ENCODE measurements at regions not wholly inside any gene's neighbourhood (a gene's known extent, or its start where the extent isn't known, plus 50 kb on each side); places are given as distances from the start of the nearest gene placed in this dataset.
"Not testable (repeated sequence)": the region's sequence is repeated elsewhere in the genome, so short reads cannot be mapped to it uniquely, and the experiment has no call there.

DNA sequence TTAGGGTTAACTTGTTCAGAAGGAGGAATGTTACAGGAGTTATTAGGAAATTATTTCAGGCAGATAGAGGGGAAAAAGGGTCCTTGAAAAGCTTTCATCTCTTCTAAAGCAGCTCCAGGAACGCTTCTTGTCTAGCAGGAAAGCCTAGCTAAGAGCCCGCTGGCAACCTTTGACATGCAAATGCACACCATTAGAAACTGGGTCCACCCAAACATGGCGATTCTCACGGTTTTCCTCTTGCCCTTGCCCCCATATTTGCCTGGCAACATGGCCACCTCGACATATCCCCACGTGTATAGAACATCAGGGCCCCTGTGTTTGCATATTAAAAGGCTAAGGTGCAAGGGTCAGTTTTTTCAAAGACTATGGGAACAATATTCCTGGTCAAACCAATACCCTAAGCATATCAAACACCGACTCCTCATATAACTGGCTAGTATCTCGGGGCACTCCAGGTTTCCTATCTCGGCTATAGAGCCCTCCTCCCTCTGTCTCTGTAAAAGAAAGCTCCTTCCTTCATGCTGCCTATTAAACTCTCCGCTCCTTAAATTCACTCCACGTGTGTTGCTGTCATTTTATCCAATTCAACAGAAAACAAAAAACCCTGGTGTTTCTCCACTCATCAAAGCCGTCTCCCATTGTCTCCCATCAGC, 268.9 kb upstream of the HSFY2 start:
- DNase-seq: no peak

GRCh38 chrY:19026631-19027030, 253.1 kb upstream of the HSFY2 start:
- no peak for DNase-seq

DNA sequence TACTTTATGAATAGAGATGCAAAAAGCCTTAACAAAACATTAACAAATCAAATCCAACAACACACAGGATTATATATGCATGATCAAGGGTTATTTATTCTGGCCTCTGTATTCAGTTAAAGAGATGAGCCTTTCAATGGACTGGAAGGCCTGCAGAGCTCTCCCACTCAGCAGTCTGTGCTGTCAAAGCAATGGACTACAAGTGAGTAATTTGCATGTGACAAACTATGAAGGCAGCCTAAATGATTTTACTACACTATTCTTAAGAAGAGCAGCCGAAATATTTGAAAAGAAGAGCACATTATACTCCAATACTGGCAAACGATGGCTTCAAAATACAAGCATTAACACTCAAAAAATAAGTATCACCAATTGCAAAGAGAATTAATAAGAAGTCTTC, 250.4 kb upstream of the HSFY2 start:
- DNase-seq: no peak

- DNase-seq: no peak
Observed at GRCh38 chrY:19020193-19020592, 246.7 kb upstream of the HSFY2 start.

- no peak for DNase-seq
Observed at GRCh38 chrY:19016990-19017389, 243.5 kb upstream of the HSFY2 start.

DNA sequence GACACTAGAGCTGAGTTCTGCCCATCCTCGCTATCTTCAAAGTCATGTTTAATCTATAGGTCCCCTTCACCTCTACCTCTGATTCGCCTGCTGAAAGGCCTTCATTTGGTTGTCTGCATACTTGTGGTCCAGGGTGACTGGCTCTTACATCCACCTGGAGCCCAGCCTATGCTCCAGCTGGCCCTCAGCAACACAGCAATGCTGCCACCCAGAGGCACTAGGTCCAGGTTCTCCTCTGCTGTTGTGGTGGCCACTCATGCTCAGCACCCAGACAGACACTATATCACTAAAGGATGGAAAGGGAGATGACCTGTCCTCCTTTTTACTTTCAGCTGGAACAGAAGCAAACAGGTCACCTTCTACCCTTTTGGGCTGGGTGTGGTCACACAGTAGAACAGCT, 242.3 kb upstream of the HSFY2 start:
- no peak for DNase-seq

- DNase-seq: no peak
Observed at GRCh38 chrY:19015213-19015612, 241.7 kb upstream of the HSFY2 start.

DNA sequence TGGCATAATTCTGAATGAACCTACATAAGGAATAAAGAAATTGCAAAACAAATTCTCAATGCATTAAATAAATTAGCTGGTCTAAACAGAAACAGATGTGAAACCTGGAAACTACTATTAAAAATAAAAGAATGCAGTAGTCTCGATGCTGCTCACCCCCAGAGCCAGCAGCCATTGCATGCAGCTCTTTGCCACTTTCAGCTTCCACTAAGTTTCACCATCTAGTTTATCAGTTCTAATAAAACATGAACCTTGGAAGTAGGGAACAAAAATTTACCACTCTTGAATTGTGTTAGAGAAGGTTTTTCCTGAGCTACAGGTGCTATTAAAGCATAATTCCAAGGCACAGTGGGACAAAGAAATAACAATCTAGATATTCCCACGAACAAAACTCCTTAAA, 239.4 kb upstream of the HSFY2 start:
- no peak for DNase-seq

DNA sequence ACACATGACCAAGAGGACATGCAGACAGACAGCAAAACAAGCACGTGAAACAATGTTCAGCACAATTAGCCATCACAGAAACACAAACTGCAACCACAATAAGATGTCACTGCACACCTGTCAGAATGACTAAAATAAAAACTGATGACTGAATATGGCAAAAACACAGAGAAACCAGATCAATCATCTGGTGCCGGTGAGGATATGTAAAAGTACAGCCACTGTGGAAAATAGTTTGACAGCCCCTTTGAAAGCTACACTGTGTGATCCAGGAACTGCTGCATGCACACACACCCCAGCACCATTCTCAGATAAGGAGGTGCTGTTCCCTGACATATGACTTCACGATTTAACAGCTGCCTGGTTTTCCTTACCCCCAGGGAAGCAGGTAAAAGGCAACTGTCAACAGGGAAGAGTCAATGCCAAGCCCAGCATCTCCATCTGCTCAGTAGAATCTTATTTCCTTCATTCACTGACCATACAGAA, 238.1 kb upstream of the HSFY2 start:
- no peak for DNase-seq

DNA sequence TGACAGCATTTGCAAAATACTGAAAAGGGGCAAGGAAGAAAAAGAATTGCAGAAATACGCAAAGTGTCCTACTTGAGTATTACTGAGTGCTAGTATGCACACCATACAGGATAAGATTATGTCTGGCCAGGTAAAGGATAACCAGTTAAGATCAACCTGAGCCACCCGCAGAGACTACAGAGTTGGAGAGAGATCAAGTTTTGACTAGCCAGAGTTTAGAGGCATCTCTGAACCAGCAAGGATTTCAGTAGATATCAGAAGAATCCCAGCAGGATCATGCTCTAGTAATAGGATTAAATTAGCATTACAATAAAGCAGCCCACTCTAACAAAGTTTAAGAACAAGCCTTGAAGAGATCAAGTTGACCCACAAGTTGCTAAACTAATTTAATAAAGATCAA, 232.7 kb upstream of the HSFY2 start:
- DNase-seq: no peak

DNA sequence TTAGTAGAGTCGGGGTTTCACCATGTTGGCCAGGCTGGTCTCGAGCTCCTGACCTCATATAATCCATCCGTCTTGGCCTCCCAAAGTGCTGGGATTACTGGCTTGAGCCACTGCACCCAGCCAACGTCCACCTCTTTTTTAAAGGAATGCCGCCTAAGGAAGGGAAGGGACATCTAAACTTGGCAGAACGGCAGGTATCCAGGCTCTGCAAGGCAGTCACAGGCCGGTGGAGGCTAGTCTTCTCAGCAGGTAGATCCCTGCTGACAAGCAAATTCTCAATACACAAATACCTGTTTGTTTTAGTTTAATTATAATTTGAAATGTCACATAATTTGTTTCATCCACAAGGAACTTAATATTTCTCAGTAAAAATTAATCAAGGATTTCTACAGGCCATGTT, 232.0 kb upstream of the HSFY2 start:
- DNase-seq: no peak

DNA sequence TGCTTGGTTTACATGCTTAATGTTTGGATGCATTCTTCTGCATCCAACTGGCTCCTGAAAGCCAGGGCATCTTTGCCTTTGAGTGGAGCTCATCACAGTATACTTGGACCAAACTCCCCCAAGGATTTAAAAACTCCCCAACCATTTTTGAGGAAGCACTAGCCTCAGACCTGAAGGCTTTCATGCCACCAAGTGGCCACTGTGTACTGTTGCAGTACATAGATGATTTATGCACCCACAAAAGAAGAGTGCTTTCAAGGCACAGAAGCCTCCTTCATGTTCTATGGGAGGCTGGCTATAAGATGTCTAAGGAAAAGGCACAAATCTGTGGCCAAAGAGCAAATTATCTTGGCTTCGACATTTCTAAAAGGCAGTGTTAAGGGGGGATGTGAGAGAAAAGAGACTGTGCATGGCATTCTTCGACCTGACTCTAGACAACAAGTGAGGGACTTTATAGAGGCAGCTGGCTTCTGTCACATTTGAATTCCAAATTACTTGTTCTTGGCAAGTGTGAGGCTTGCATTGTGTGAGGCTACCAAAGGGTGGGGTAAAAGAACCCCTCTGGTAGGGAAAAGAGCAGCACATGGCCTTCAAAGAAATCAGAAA, 224.2 kb upstream of the HSFY2 start:
- DNase-seq: no peak

DNA sequence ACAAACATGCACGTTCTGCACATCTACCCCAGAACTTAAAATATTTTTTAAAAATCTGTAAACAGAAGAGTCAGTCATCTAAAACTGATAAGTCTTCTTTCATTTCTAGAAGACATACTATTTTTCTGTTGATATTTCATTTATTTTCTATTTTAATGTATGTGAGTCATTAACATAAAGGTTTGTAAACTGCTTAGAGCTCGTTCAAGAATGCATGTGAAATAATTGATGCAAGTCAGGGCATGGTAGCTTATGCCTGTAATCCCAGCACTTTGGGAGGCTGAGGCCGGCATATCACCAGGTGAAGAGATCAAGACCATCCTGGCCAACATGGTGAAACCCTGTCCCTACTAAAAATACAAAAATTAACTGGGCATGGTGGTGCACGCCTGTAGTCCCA, 219.9 kb upstream of the HSFY2 start:
- DNase-seq: no peak

DNA sequence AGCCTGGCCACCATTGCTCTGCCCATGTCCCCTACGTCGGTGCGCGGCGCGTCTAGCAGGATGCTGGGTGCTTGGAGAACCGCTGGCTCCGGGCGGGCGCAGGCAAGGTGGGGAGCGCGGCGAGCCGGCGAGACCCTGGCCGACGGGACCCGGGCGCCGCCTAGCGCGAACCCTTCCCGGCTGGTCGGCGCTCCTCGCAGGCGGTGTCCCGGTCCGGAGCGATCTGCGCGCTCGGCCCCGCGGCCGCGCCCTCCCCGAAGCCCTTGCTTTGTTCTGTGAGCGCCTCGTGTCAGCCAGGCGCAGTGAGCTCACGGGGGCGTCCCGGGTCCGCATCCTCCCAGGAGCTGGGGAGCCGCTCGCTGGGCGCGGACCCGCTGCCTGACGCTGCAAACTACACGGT, 219.1 kb upstream of the HSFY2 start:
- DNase-seq: not testable (repeated sequence)

DNA sequence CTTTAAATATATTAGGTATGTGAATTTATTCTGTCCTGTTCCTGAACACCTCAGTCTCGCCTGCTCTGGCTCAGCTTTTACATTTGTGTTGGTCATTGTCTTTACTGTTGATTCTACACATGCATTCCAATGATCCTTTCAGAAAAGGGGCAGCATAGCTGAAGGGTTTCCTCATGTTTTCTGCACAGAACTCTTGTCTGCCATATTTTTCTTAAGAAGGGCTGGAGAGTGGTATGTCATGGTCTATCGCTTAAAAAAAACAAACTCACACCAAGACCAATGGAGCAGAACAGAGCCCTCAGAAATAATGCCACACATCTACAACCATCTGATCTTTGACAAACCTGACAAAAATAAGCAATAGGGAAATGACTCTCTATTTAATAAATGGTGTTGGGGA, 215.8 kb upstream of the HSFY2 start:
- no peak for DNase-seq

GRCh38 chrY:18966001-18966400, 192.5 kb upstream of the HSFY2 start:
- DNase-seq: no peak

GRCh38 chrY:18958846-18959245, 185.3 kb upstream of the HSFY2 start:
- no peak for DNase-seq

- no peak for DNase-seq
Observed at GRCh38 chrY:18951657-18952435, 178.3 kb upstream of the HSFY2 start.

DNA sequence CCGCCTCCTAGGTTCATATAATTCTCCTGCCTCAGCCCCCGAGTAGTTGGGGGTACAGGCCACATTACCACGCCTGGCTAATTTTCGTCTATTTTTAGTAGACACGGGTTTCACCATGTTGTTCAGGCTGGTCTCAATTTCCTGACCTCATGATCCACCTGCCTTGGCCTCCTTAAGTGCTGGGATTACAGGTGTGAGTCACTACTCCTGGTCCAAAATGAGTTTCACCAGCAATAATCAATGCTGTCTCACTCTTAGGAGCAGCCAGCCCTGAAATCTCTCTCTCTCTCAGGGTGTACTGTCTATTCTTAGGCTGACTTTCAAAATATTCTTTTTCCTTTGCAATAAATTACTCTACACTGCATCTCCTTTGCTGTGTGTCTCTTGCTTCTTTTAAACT, 177.5 kb upstream of the HSFY2 start:
- no peak for DNase-seq

GRCh38 chrY:18936831-18937230, 163.3 kb upstream of the HSFY2 start:
- no peak for DNase-seq

- no peak for DNase-seq
Observed at GRCh38 chrY:18919256-18919655, 145.7 kb upstream of the HSFY2 start.

DNA sequence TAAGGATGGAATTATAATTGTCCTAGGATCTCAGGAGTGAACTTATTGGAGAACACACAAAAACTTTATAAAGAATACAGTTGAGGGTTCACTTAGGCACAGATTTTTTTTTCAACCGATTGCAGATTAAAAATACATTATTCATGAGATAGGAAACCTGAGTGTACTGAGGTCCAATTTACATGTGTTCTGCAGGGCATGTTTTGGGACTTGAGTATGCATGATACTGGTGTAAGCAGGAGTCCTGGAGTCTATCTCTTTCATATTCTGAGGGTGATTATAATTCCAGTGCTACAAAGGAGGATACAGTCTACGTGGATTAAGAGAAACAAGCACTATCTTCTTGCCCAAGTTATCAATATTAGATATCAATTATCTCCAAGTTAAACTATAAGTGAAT, 139.3 kb upstream of the HSFY2 start:
- DNase-seq: no peak

GRCh38 chrY:18909846-18910245, 136.3 kb upstream of the HSFY2 start:
- no peak for DNase-seq

DNA sequence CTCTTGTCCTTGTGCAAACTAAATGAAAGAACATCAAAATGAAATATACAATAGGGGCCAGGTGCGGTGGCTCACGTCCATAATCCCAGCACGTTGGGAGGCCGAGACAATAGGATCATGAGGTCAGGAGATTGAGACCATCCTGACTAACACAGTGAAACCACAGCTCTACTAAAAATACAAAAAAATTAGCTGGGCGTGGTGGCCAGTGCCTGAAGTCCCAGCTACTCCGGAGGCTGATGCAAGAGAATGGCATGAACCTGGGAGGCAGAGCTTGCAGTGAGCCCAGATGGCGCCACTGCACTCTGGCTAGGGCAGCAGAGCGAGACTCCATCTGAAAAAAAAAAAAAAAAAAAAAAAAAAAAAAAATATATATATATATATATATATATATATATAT, 132.7 kb upstream of the HSFY2 start:
- DNase-seq: not testable (repeated sequence)

All from activated CD4-positive, alpha-beta T cell treated with anti-CD3 and anti-CD28 coated beads for 4 hours (primary cell).